Nephron progenitor cell (in vitro differentiated cells): ENCODE measurements at regions not wholly inside any gene's neighbourhood (a gene's known extent, or its start where the extent isn't known, plus 50 kb on each side); places are given as distances from the start of the nearest gene placed in this dataset.

ENCODE experiments used
- DNase-seq: peaks from one replicate; pipeline ENCODE4 v3.0.0; 2021
- H3K27ac Mint-ChIP-seq: 2 replicates; pipeline ENCODE4 v1.8.0; 2021; ENCODE audit warnings: mild to moderate bottlenecking, moderate library complexity, mixed read lengths
- H3K27me3 Mint-ChIP-seq: 2 replicates; pipeline ENCODE4 v1.8.0; 2021; ENCODE audit warnings: mild to moderate bottlenecking, low read depth, mixed read lengths; ENCODE audit not compliant: poor library complexity
- H3K36me3 Mint-ChIP-seq: 2 replicates; pipeline ENCODE4 v1.8.0; 2021; ENCODE audit warnings: low read depth, mixed read lengths
- H3K4me1 Mint-ChIP-seq: 2 replicates; pipeline ENCODE4 v1.8.0; 2021; ENCODE audit warnings: mixed read lengths
- H3K4me3 Mint-ChIP-seq: 2 replicates; pipeline ENCODE4 v1.8.0; 2021; ENCODE audit warnings: mild to moderate bottlenecking, moderate library complexity, mixed read lengths
- H3K9me3 Mint-ChIP-seq: 2 replicates; pipeline ENCODE4 v1.8.0; 2021; ENCODE audit warnings: mild to moderate bottlenecking, moderate library complexity, mixed read lengths
- TF ChIP-seq, protein P1 (sequence below): fragments of 200-600 bp; sonication (generic); IDR thresholded peaks from 2 replicates; pipeline ENCODE4 v1.5.0; 2021; ENCODE audit warnings: antibody characterized with exemption

DNA sequence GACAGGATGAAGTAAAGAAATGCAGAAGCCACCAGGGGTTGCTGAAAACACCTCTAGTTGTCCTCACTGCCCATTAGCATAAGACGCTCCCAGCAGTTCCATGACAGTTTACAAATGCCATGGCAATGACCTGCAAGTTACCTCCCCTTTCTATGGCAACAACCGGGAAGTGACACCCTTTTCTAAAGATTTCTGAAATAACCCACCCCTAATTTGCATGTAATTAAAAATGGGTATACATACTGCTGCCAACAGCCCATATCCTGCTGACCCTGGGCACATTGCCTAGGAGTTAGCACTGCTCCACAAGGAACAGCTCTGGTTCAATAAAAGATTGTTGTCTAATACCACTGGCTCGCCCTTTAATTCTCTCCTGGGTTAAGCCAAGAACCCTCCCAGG is 178.3 kb upstream of the LRATD1 start:
- no peaks in the 10 kb centered on the region for H3K4me1 Mint-ChIP-seq
- no peaks in the 10 kb centered on the region for H3K27me3 Mint-ChIP-seq
- H3K4me3 Mint-ChIP-seq, result no peak overlapping the region
- H3K36me3 Mint-ChIP-seq, result peaks cover 5% of the 10 kb centered on the region
- no peak overlapping the region for H3K27ac Mint-ChIP-seq
- peaks cover 32% of the 10 kb centered on the region for H3K9me3 Mint-ChIP-seq
- TF ChIP-seq, protein P1, sequence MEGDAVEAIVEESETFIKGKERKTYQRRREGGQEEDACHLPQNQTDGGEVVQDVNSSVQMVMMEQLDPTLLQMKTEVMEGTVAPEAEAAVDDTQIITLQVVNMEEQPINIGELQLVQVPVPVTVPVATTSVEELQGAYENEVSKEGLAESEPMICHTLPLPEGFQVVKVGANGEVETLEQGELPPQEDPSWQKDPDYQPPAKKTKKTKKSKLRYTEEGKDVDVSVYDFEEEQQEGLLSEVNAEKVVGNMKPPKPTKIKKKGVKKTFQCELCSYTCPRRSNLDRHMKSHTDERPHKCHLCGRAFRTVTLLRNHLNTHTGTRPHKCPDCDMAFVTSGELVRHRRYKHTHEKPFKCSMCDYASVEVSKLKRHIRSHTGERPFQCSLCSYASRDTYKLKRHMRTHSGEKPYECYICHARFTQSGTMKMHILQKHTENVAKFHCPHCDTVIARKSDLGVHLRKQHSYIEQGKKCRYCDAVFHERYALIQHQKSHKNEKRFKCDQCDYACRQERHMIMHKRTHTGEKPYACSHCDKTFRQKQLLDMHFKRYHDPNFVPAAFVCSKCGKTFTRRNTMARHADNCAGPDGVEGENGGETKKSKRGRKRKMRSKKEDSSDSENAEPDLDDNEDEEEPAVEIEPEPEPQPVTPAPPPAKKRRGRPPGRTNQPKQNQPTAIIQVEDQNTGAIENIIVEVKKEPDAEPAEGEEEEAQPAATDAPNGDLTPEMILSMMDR, result no peak
- DNase-seq, result no peak

DNA sequence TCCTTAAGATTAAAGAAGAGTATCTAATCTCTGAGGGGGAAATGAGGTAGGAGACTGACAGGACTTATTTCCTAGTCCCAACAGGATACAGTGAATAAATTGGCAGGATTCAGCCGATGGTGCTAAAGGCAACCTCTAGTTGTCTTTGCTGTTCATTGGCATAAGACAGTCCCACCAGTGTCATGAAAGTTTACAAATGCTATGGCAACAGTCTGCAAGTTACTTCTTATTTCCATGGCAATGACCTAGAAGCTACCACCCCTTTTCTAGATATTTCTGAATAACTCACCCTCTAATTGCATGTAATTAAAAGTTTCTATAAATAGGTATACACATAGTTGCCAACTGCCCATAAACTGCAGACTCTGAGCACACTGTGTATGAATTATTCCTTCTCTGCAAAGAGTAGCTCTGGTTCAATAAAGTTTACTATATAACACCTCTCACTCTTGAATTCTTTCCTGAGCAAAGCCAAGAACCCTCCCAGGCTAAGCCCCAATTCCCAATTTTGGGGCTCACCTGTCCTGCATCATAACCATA is 172.7 kb upstream of the LRATD1 start:
- no peak overlapping the region for H3K4me3 Mint-ChIP-seq
- no peak for DNase-seq
- no peaks in the 10 kb centered on the region for H3K4me1 Mint-ChIP-seq
- no peaks in the 10 kb centered on the region for H3K27me3 Mint-ChIP-seq
- peaks cover 45% of the 10 kb centered on the region for H3K9me3 Mint-ChIP-seq
- TF ChIP-seq, protein P1, result no peak
- no peak overlapping the region for H3K27ac Mint-ChIP-seq
- peaks cover 5% of the 10 kb centered on the region for H3K36me3 Mint-ChIP-seq

DNA sequence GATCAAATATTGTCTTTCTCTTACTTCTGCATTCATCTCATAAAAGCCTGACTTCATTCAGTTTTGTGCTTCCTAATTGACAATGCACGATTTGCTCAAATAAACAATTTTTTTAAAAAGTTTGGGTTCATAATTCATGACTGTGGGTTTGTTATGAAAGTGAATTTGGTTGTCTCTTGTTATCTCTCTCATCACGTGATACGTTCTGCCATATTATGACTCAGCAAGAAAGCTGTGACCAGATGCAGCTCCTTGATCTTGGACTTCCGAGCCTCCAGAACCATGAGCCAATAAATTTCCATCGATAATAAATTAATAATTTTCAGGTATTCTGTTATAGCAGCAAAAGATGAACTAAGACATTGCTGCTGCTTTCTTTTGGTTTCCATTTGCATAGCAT is 156.5 kb upstream of the LRATD1 start:
- H3K9me3 Mint-ChIP-seq, result no peaks in the 10 kb centered on the region
- no peaks in the 10 kb centered on the region for H3K27me3 Mint-ChIP-seq
- no peak overlapping the region for H3K27ac Mint-ChIP-seq
- H3K4me3 Mint-ChIP-seq, result no peak overlapping the region
- no peaks in the 10 kb centered on the region for H3K36me3 Mint-ChIP-seq
- DNase-seq, result no peak
- no peaks in the 10 kb centered on the region for H3K4me1 Mint-ChIP-seq
- TF ChIP-seq, protein P1, result no peak

DNA sequence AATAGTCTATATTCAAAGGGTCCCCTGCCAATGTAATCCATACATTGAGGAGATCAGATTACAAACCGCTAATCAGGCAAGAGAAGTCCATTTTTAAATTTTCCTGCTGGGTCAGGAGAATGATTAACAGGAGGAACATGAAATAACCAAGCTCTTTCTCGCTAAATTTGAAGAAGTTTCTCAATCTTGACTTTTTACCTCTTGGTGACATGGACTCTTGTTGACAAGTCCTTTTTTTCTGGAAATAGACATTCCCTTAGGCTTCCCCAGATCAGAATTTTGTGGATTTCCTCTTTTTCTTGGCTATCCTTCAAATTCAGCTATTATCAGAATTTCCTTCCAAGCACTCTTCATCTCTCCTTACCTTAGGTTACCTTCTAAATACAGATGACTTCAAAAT is 153.0 kb upstream of the LRATD1 start:
- TF ChIP-seq, protein P1, result no peak

DNA sequence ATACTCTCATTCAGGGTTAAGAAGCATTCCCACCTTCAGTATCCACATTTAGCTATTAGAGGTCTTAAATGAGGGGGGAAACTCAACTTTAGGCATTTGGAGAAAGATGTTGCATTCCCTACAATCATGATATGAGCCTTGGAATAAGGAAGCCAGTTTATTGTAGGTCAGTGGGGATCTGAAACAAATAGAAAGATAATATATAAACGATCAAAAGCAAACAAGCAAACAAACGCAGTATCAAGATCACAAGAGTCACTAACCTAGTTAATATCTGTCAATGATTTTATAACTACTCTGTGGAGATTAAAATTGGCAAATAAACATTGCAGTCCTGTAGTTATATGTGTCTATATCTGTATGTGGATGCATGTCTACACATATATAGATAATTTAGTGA is 152.4 kb upstream of the LRATD1 start:
- TF ChIP-seq, protein P1, result no peak
- peaks cover 3% of the 10 kb centered on the region for H3K27me3 Mint-ChIP-seq
- no peaks in the 10 kb centered on the region for H3K4me1 Mint-ChIP-seq
- DNase-seq, result no peak
- no peaks in the 10 kb centered on the region for H3K9me3 Mint-ChIP-seq
- no peak overlapping the region for H3K4me3 Mint-ChIP-seq
- no peak overlapping the region for H3K27ac Mint-ChIP-seq
- H3K36me3 Mint-ChIP-seq, result no peaks in the 10 kb centered on the region

More for the DNA sequence above, 153.0 kb upstream of the LRATD1 start:
- Mint-ChIP-seq H3K27ac (no peak overlapping the region), H3K4me3 (no peak overlapping the region), H3K9me3 (no peaks in the 10 kb centered on the region), H3K27me3 (peaks cover 3% of the 10 kb centered on the region), H3K4me1 (no peaks in the 10 kb centered on the region), H3K36me3 (no peaks in the 10 kb centered on the region)
- no peak for DNase-seq

DNA sequence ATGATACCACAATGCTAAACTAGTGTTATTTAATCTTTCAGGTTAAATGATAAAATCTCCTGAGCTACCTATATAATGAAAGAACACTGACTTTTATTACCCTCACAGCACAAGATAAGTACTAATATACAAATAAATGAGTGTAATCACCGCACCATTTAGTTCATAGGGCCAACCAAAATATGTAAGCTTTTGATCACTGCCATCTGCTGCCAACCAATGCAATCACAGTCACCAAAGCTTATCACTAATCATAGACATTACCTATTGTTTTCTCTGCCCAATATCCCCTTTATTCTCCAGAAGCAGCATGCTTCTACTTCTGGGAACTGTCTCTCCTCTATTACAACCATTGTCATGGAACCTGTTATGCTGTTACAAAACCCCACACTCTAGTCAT is 151.6 kb upstream of the LRATD1 start:
- H3K36me3 Mint-ChIP-seq, result no peaks in the 10 kb centered on the region
- peaks cover 3% of the 10 kb centered on the region for H3K27me3 Mint-ChIP-seq
- no peaks in the 10 kb centered on the region for H3K9me3 Mint-ChIP-seq
- TF ChIP-seq, protein P1, result no peak
- DNase-seq, result no peak
- no peak overlapping the region for H3K27ac Mint-ChIP-seq
- no peaks in the 10 kb centered on the region for H3K4me1 Mint-ChIP-seq
- no peak overlapping the region for H3K4me3 Mint-ChIP-seq
